Thymus (tissue), 11 donors: ENCODE measurements at regions not wholly inside any gene's neighbourhood (a gene's known extent, or its start where the extent isn't known, plus 50 kb on each side); places are given as distances from the start of the nearest gene placed in this dataset.
A peak's percentile ranks its signal among the peaks of the same experiment; 100 is the strongest.

ENCODE experiments used
- DNase-seq, 9 donors: peaks; one replicate each; pipeline ENCODE4 v3.0.0-alpha.2; 2013; ENCODE audit warnings: low spot score in 9 of 9, low read depth in 6 of 9, missing footprints in 1 of 9
- H3K27ac ChIP-seq, 2 donors: one replicate each; pipeline ENCODE4 v1.5.1; 2013; ENCODE audit warnings: control low read depth in 1 of 2, low read depth in 1 of 2, low read length in 1 of 2, mild to moderate bottlenecking in 1 of 2, moderate library complexity in 1 of 2
- H3K27me3 ChIP-seq, 2 donors: one replicate each; pipeline ENCODE4 v1.5.1; 2013; ENCODE audit warnings: low read length in 1 of 2; ENCODE audit not compliant: control insufficient read depth in 2 of 2, insufficient read depth in 1 of 2
- H3K36me3 ChIP-seq, 2 donors: one replicate each; pipeline ENCODE4 v1.5.1; 2013; ENCODE audit warnings: low read length in 1 of 2, mild to moderate bottlenecking in 1 of 2, moderate library complexity in 1 of 2; ENCODE audit not compliant: control insufficient read depth in 2 of 2, insufficient read depth in 2 of 2
- H3K4me1 ChIP-seq, 2 donors: one replicate each; pipeline ENCODE4 v1.5.1; 2013; ENCODE audit warnings: low read length in 2 of 2; ENCODE audit not compliant: control insufficient read depth in 2 of 2, insufficient read depth in 2 of 2
- H3K4me3 ChIP-seq, 2 donors: one replicate each; pipeline ENCODE4 v1.5.1; 2013; ENCODE audit warnings: low read length in 2 of 2, control low read depth in 1 of 2, mild to moderate bottlenecking in 1 of 2
- H3K9me3 ChIP-seq, 2 donors: one replicate each; pipeline ENCODE4 v1.5.1; 2013; ENCODE audit warnings: low read length in 1 of 2, mild to moderate bottlenecking in 1 of 2; ENCODE audit not compliant: control insufficient read depth in 2 of 2, insufficient read depth in 1 of 2
- WGBS: extraction: QIAGEN DNeasy Blood & Tissue Kit; methylation state at CpG from one replicate; pipeline ENCODE4 v1.1.7; 2013; 5-methylcytosine and 5-hydroxymethylcytosine counted together
- donor health status: healthy.

DNA sequence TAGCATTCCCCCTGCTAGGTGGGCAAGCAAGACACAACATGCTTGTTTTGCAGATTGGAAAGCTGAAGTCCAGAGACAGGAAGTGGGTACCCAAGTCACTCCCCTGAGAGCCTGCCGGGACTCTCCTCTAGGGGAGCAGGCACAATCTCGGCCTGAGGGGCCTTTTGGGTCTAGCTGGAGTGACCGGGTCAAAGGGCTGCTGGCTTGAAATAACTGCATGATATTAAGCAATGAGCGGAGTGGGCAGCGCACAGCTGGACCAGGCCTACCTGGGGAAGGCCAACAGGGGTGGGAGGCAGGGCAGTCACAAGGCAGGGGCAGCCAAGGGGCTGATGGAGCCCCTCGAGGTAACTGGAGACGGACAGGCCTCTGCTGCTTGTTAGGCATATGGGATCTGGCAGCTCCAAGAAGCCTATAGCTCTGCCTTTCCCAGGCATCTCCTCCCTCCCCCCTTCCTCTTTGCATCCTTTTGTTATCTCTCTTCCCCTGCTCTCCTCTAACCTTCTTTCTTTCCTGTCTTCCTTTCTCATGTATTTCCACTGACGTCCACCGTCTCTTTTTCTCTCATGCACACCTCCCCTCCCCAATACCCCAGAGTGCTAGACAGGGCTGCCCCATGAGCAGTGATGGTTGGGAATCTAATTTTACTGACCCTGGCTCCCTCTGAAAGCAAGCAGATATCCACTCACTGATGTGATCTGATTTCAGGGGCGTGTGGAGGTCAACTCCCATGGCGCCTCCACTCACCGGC is 237.5 kb downstream of the LOXHD1 start:
- Histone ChIP-seq H3K27ac (peak overlapping the region in 1 of 2 donors; percentile 53), H3K4me3 (no peak overlapping the region), H3K36me3 (no peaks in the 10 kb centered on the region), H3K9me3 (no peaks in the 10 kb centered on the region), H3K4me1 (peaks cover 0 to 12% of the 10 kb centered on the region in 2 donors), H3K27me3 (no peaks in the 10 kb centered on the region)
- peak in 1 of 9 donors; percentile 25 for DNase-seq
- WGBS = 78% methylated on average over 12 of the region's 12 CpGs

DNA sequence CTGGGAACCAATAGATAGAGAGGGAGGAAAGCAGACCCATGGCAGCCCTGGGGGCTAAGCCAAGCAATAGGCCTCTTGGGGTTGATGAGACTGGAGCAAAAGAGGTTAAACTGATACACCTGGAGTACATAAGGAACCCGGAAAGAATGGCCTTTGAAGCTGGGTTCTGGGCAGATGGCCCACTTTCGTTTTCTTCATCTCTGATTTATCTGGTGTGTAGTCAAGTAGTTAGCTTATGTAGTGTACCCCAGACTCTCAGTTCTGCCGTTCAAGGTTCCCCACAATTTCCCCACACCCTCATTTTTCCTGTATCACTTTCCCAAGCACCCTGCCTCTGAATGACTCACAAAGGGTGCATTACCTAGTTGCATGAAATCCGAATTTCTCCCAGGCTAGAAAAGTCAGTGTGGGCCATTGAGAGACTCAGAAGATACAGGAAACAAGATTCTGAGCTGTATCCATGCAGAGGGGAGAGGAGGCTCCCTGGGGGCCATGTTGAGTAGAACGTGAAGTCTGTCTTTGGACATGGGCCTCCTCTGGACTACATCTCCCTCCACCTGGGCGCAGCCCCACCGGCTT is 235.0 kb downstream of the LOXHD1 start:
- Histone ChIP-seq H3K4me3 (no peak overlapping the region), H3K27me3 (no peaks in the 10 kb centered on the region), H3K9me3 (no peaks in the 10 kb centered on the region), H3K36me3 (no peaks in the 10 kb centered on the region), H3K4me1 (peaks cover 0 to 9% of the 10 kb centered on the region in 2 donors), H3K27ac (no peak overlapping the region)
- 85% methylated on average over 7 of the region's 7 CpGs for WGBS
- DNase-seq = no peak

GRCh38 chr18:46422552-46423055 is 234.4 kb downstream of the LOXHD1 start:
- peaks cover 0 to 9% of the 10 kb centered on the region in 2 donors for H3K4me1 ChIP-seq
- H3K9me3 ChIP-seq = no peaks in the 10 kb centered on the region
- no peak for DNase-seq
- H3K4me3 ChIP-seq = no peak overlapping the region
- no peak overlapping the region for H3K27ac ChIP-seq
- H3K36me3 ChIP-seq = no peaks in the 10 kb centered on the region
- WGBS = 99% methylated on average over 4 of the region's 4 CpGs
- H3K27me3 ChIP-seq = no peaks in the 10 kb centered on the region

DNA sequence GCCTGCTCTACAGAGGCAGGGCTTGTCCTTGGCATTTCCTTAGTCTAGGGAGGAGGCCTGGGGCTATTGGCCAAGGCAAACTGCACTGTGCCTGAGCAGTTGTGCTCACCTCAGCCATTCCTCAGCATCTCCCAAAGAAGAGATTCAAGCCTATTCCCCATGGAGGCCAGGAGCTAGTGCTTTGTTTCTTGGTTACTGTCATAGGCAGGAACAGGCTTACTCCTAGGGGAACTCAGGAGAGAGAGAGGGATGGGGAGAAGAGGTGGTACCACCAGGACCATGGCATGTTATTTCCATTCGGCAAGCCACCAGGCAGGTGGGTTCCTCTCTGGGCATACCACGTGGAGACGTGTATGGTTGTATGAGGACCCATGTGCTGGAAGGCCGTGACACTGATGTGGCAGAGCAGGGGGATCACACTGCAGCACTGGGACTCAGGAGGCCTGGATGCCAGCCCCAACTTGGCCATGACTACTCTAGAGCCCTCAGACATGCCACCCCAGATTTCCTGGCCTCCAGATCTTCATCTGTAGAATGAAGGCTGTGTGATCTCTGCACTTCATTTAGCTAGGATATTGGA is 233.7 kb downstream of the LOXHD1 start:
- DNase-seq = no peak

GRCh38 chr18:46424898-46425297 is 232.1 kb downstream of the LOXHD1 start:
- Histone ChIP-seq H3K27ac (no peak overlapping the region), H3K9me3 (no peaks in the 10 kb centered on the region), H3K27me3 (no peaks in the 10 kb centered on the region), H3K36me3 (no peaks in the 10 kb centered on the region), H3K4me3 (no peak overlapping the region), H3K4me1 (peaks cover 0 to 9% of the 10 kb centered on the region in 2 donors)
- 93% methylated on average over 8 of the region's 8 CpGs for WGBS
- DNase-seq = no peak

More for the DNA sequence above, 233.7 kb downstream of the LOXHD1 start:
- 98% methylated on average over 4 of the region's 4 CpGs for WGBS
- Histone ChIP-seq H3K9me3 (no peaks in the 10 kb centered on the region), H3K36me3 (no peaks in the 10 kb centered on the region), H3K4me1 (peaks cover 0 to 9% of the 10 kb centered on the region in 2 donors), H3K27ac (no peak overlapping the region), H3K4me3 (no peak overlapping the region), H3K27me3 (no peaks in the 10 kb centered on the region)

DNA sequence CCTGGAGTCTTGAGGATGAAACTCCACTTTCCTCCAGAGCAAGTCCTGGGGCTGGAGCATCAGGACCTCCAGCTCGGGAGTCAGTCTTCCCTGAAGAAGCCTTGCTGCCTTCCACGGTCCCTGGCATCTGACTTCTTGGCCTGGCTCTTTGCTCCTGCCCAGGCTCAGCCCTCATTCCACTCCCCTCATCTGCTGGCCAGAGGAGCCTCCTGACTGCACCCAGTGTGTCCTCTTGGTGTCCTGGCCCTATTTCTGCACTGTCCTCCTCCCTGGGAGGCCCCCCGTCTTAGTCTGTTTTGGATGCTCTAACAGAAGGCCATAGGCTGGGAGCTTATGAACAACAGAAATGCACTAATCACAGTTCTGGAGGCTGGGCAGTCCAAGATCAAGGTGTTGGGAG is 231.5 kb downstream of the LOXHD1 start:
- peaks cover 0 to 9% of the 10 kb centered on the region in 2 donors for H3K4me1 ChIP-seq
- H3K27ac ChIP-seq = no peak overlapping the region
- no peak overlapping the region for H3K4me3 ChIP-seq
- H3K27me3 ChIP-seq = no peaks in the 10 kb centered on the region
- no peak for DNase-seq
- no peaks in the 10 kb centered on the region for H3K36me3 ChIP-seq
- WGBS = 94% methylated on average over 3 of the region's 3 CpGs
- H3K9me3 ChIP-seq = no peaks in the 10 kb centered on the region

DNA sequence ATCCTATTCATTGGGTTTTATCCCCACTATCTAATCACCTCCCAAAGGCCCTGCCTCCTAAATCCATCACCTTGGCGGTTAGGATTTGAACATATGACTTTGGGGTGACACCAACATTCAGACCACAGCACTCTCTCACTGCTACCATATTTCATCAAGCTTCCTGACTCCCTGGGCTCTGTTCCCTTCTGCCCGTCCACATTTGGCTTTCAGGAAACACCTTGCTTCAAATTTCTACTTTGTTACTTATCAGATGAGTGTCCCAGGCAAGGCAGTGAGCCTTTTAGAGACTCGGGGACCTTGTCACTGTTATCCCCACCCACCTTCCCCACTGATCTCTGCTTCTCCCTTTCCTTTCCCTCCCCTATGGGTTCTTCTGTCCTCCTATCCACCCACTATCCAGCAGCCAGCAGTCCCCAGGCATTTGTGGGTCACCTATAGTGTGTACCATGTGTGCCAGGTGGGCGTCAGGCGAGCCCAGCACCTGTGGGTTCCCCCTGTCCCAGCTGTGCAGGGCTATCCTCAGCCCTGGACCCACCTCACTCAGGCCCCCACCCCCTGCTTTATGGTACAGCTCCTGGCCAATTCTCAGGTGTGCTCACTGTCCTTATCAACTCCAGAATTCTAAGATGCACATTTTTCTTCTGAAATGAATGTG is 230.9 kb downstream of the LOXHD1 start:
- WGBS = 67% methylated on average over 5 of the region's 5 CpGs
- H3K4me3 ChIP-seq = no peak overlapping the region
- peaks cover 0 to 9% of the 10 kb centered on the region in 2 donors for H3K4me1 ChIP-seq
- DNase-seq = no peak
- H3K9me3 ChIP-seq = no peaks in the 10 kb centered on the region
- no peaks in the 10 kb centered on the region for H3K36me3 ChIP-seq
- no peak overlapping the region for H3K27ac ChIP-seq
- no peaks in the 10 kb centered on the region for H3K27me3 ChIP-seq

- Histone ChIP-seq H3K4me1 (peaks cover 0 to 7% of the 10 kb centered on the region in 2 donors), H3K4me3 (no peak overlapping the region), H3K9me3 (no peaks in the 10 kb centered on the region), H3K36me3 (no peaks in the 10 kb centered on the region), H3K27ac (no peak overlapping the region), H3K27me3 (no peaks in the 10 kb centered on the region)
- 98% methylated on average over 1 of the region's 1 CpG for WGBS
- no peak for DNase-seq
Measured at GRCh38 chr18:46426679-46427047, 230.4 kb downstream of the LOXHD1 start.
